Stimulated activated CD8-positive, alpha-beta memory T cell treated with anti-CD3 and anti-CD28 coated beads, Interleukin-4, amount 100 ng/mL, for 48 hours (primary cell): ENCODE measurements at regions not wholly inside any gene's neighbourhood (a gene's known extent, or its start where the extent isn't known, plus 50 kb on each side); places are given as distances from the start of the nearest gene placed in this dataset.
"Not testable (repeated sequence)": the region's sequence is repeated elsewhere in the genome, so short reads cannot be mapped to it uniquely, and the experiment has no call there.

Experiments used
- DNase-seq: peaks from one replicate; pipeline ENCODE4 v3.0.0-alpha.2; 2020

- no peak for DNase-seq
These were observed 257.3 kb upstream of the C16orf82 start for GRCh38 chr16:26809461-26809860.

- no peak for DNase-seq
These were observed 250.5 kb upstream of the C16orf82 start for GRCh38 chr16:26816266-26816665.

GRCh38 chr16:26816885-26817571, 249.7 kb upstream of the C16orf82 start:
- DNase-seq: no peak

GRCh38 chr16:26818393-26818792, 248.3 kb upstream of the C16orf82 start:
- DNase-seq: no peak

- no peak for DNase-seq
These were observed 242.3 kb upstream of the C16orf82 start for GRCh38 chr16:26824469-26824868.

GRCh38 chr16:26826500-26826899, 240.2 kb upstream of the C16orf82 start:
- no peak for DNase-seq

GRCh38 chr16:26827386-26827785, 239.3 kb upstream of the C16orf82 start:
- no peak for DNase-seq

- DNase-seq: no peak
These were observed 236.1 kb upstream of the C16orf82 start for GRCh38 chr16:26830428-26831127.

GRCh38 chr16:26836114-26836513, 230.6 kb upstream of the C16orf82 start:
- not testable (repeated sequence) for DNase-seq

GRCh38 chr16:26838931-26839330, 227.8 kb upstream of the C16orf82 start:
- DNase-seq: no peak

- DNase-seq: no peak
These were observed 226.0 kb upstream of the C16orf82 start for GRCh38 chr16:26840691-26841090.

- DNase-seq: no peak
These were observed 210.5 kb upstream of the C16orf82 start for GRCh38 chr16:26856271-26856670.

GRCh38 chr16:26856791-26857190, 209.9 kb upstream of the C16orf82 start:
- no peak for DNase-seq

GRCh38 chr16:26857371-26857770, 209.4 kb upstream of the C16orf82 start:
- DNase-seq: no peak

GRCh38 chr16:26860506-26860905, 206.2 kb upstream of the C16orf82 start:
- DNase-seq: no peak

- no peak for DNase-seq
These were observed 202.8 kb upstream of the C16orf82 start for GRCh38 chr16:26863931-26864330.

GRCh38 chr16:26874318-26874717, 192.4 kb upstream of the C16orf82 start:
- not testable (repeated sequence) for DNase-seq

- no peak for DNase-seq
These were observed 189.3 kb upstream of the C16orf82 start for GRCh38 chr16:26877421-26877820.

- no peak for DNase-seq
These were observed 181.1 kb upstream of the C16orf82 start for GRCh38 chr16:26885674-26886073.

- no peak for DNase-seq
These were observed 177.0 kb upstream of the C16orf82 start for GRCh38 chr16:26889740-26890139.

GRCh38 chr16:26898200-26898599, 168.5 kb upstream of the C16orf82 start:
- no peak for DNase-seq

- no peak for DNase-seq
These were observed 165.4 kb upstream of the C16orf82 start for GRCh38 chr16:26901196-26901861.

GRCh38 chr16:26901983-26902382, 164.7 kb upstream of the C16orf82 start:
- DNase-seq: no peak

- DNase-seq: no peak
These were observed 161.4 kb upstream of the C16orf82 start for GRCh38 chr16:26905336-26905735.
